ENCODE measurements at regions not wholly inside any gene's neighbourhood (a gene's known extent, or its start where the extent isn't known, plus 50 kb on each side); places are given as distances from the start of the nearest gene placed in this dataset.

DNA sequence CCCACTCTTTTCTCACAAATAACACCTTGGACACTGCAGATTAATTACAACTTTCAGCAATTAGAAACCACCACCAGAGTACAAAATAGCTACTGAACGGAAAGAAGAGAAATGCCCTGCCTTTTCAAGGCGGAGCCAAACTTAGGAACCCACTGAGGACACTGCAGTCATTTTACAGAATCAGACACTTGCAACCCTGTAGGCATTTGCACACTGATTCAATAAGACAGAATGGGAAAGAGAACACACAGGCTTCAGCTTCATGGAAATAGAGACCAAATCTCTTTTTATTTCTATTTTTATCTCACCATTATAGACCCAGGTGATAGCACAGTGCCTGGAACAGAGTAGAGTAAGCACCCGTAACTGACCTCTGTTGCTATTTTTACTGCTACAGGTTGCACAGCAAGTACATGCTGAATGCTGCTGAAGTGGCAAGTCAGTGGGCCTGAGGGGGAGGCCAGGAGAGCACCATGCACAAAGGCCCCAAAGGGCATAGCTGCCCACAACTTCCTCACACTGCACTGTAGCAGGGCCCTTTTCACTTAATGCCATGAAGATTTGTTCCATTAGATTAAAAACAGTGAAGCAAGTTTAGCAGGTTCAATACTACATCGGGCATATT is 50.7 kb upstream of the EDARADD start:
- Histone ChIP-seq H3K4me3 (no peak overlapping the region), H4K20me1 (ENCODE audit: insufficient read depth) (no peaks in the 10 kb centered on the region), H3K27ac (no peak overlapping the region), H3F3A (ENCODE audit: insufficient read depth) (no peaks in the 10 kb centered on the region), H3K4me2 (ENCODE audit: unreplicated experiment) (no peak overlapping the region), H3K9ac (no peak overlapping the region), H3K27me3 (replicated peaks; ENCODE audit: insufficient read depth) (no peaks in the 10 kb centered on the region; the same call in 1 of the 2 replicates), H2AFZ (no peak overlapping the region), H3K9me2 (ENCODE audit: insufficient read depth) (no peaks in the 10 kb centered on the region), H3K4me1 (ENCODE audit: insufficient read depth) (no peaks in the 10 kb centered on the region), H3K36me3 (ENCODE audit: low read depth) (no peaks in the 10 kb centered on the region), H3K9me3 (ENCODE audit: low read depth) (no peaks in the 10 kb centered on the region), H3K79me2 (ENCODE audit: insufficient read depth) (no peaks in the 10 kb centered on the region)
- WGBS, 2 experiments (ENCODE audit: low coverage in 1 of 2, low lambda C conversion rate in 2 of 2, missing lambda C conversion rate in 2 of 2) = 39 to 42% methylated on average over 4 of the region's 4 CpGs
- DNase-seq = no peak
- in situ Hi-C loops (cut with MboI) = no loop called here
- TF ChIP-seq EZH2 (IDR thresholded peaks at IDR 0.05; ENCODE audit: insufficient read depth, poor library complexity, severe bottlenecking) (no peak), EZH2phosphoT487 (IDR thresholded peaks at IDR 0.05; ENCODE audit: insufficient read depth, low read depth) (no peak)

GRCh38 chr1:236342403-236343245 is 51.5 kb upstream of the EDARADD start:
- TF ChIP-seq EZH2phosphoT487 (IDR thresholded peaks at IDR 0.05; ENCODE audit: insufficient read depth, low read depth) (no peak), EZH2 (IDR thresholded peaks at IDR 0.05; ENCODE audit: insufficient read depth, poor library complexity, severe bottlenecking) (no peak)
- H3K9me3 ChIP-seq (ENCODE audit: low read depth) = no peaks in the 10 kb centered on the region
- H3K79me2 ChIP-seq (ENCODE audit: insufficient read depth) = no peaks in the 10 kb centered on the region
- no peak overlapping the region for H3K4me2 ChIP-seq (ENCODE audit: unreplicated experiment)
- H3K27ac ChIP-seq = no peak overlapping the region
- no peak for DNase-seq
- H4K20me1 ChIP-seq (ENCODE audit: insufficient read depth) = no peaks in the 10 kb centered on the region
- no peaks in the 10 kb centered on the region for H3K4me1 ChIP-seq (ENCODE audit: insufficient read depth)
- no peaks in the 10 kb centered on the region; the same call in 1 of the 2 replicates for H3K27me3 ChIP-seq (replicated peaks; ENCODE audit: insufficient read depth)
- H3K4me3 ChIP-seq = no peak overlapping the region
- no peak overlapping the region for H3K9ac ChIP-seq
- 24 to 25% methylated on average over 5 of the region's 5 CpGs for WGBS, 2 experiments (ENCODE audit: low coverage in 1 of 2, low lambda C conversion rate in 2 of 2, missing lambda C conversion rate in 2 of 2)
- H3F3A ChIP-seq (ENCODE audit: insufficient read depth) = no peaks in the 10 kb centered on the region
- no peaks in the 10 kb centered on the region for H3K36me3 ChIP-seq (ENCODE audit: low read depth)
- no peaks in the 10 kb centered on the region for H3K9me2 ChIP-seq (ENCODE audit: insufficient read depth)
- in situ Hi-C loops (cut with MboI) = no loop called here
- H2AFZ ChIP-seq = no peak overlapping the region

GRCh38 chr1:236341298-236341697 is 52.8 kb upstream of the EDARADD start:
- in situ Hi-C loops (cut with MboI) = no loop called here
- Histone ChIP-seq H3F3A (ENCODE audit: insufficient read depth) (no peaks in the 10 kb centered on the region), H3K9ac (no peak overlapping the region), H3K4me2 (ENCODE audit: unreplicated experiment) (no peak overlapping the region), H3K27ac (no peak overlapping the region), H3K9me3 (ENCODE audit: low read depth) (no peaks in the 10 kb centered on the region), H3K79me2 (ENCODE audit: insufficient read depth) (no peaks in the 10 kb centered on the region), H3K9me2 (ENCODE audit: insufficient read depth) (no peaks in the 10 kb centered on the region), H2AFZ (no peak overlapping the region), H3K4me3 (no peak overlapping the region), H3K4me1 (ENCODE audit: insufficient read depth) (no peaks in the 10 kb centered on the region), H4K20me1 (ENCODE audit: insufficient read depth) (no peaks in the 10 kb centered on the region), H3K27me3 (replicated peaks; ENCODE audit: insufficient read depth) (no peaks in the 10 kb centered on the region; the same call in 1 of the 2 replicates), H3K36me3 (ENCODE audit: low read depth) (no peaks in the 10 kb centered on the region)
- no peak for DNase-seq
- whole genome bisulfite sequencing, 2 experiments (ENCODE audit: low coverage in 1 of 2, low lambda C conversion rate in 2 of 2, missing lambda C conversion rate in 2 of 2) = 69 to 73% methylated on average over 4 of the region's 4 CpGs
- no peak for TF ChIP-seq EZH2phosphoT487 (IDR thresholded peaks at IDR 0.05; ENCODE audit: insufficient read depth, low read depth)
- TF ChIP-seq EZH2 (IDR thresholded peaks at IDR 0.05; ENCODE audit: insufficient read depth, poor library complexity, severe bottlenecking) = no peak

DNA sequence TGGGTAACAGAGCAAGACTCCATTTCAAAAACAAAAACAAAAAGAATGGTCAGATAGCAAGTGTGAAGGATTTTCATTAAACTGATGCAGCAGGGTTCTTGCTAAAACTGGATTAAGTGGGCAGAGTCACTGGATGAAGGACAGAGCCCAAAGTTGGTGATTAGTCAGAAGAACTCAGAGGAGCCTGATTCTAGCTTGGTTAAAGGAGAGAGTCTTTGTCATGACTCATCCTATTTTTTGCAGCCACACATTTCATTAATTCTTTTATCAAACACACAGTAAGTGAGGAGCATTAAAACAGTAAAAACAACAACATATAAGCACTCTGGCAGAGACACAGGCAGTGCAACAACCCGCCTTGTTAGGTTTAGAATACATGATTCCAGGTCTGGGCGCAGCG is 56.0 kb upstream of the EDARADD start:
- Histone ChIP-seq H3K9me2 (ENCODE audit: insufficient read depth) (no peaks in the 10 kb centered on the region), H3K27me3 (replicated peaks; ENCODE audit: insufficient read depth) (no peaks in the 10 kb centered on the region; the same call in 1 of the 2 replicates), H3F3A (ENCODE audit: insufficient read depth) (no peaks in the 10 kb centered on the region), H2AFZ (no peak overlapping the region), H3K27ac (no peak overlapping the region), H3K4me1 (ENCODE audit: insufficient read depth) (no peaks in the 10 kb centered on the region), H3K4me3 (no peak overlapping the region), H3K4me2 (ENCODE audit: unreplicated experiment) (no peak overlapping the region), H3K79me2 (ENCODE audit: insufficient read depth) (no peaks in the 10 kb centered on the region), H3K36me3 (ENCODE audit: low read depth) (no peaks in the 10 kb centered on the region), H4K20me1 (ENCODE audit: insufficient read depth) (no peaks in the 10 kb centered on the region), H3K9ac (no peak overlapping the region), H3K9me3 (ENCODE audit: low read depth) (no peaks in the 10 kb centered on the region)
- no peak for TF ChIP-seq EZH2 (IDR thresholded peaks at IDR 0.05; ENCODE audit: insufficient read depth, poor library complexity, severe bottlenecking)
- TF ChIP-seq EZH2phosphoT487 (IDR thresholded peaks at IDR 0.05; ENCODE audit: insufficient read depth, low read depth) = no peak
- in situ Hi-C loops (cut with MboI) = no loop called here
- WGBS, 2 experiments (ENCODE audit: low coverage in 1 of 2, low lambda C conversion rate in 2 of 2, missing lambda C conversion rate in 2 of 2) = 60 to 64% methylated on average over 3 of the region's 3 CpGs
- peak; percentile 58 for DNase-seq

All from GM23248 (cell line).